ENCODE measurements at regions not wholly inside any gene's neighbourhood (a gene's known extent, or its start where the extent isn't known, plus 50 kb on each side); places are given as distances from the start of the nearest gene placed in this dataset.

- H3K4me3 ChIP-seq (ENCODE audit: low read length), result peak overlapping the region; percentile 61
- no peak for TF ChIP-seq CTCF (IDR thresholded peaks at IDR 0.05; ENCODE audit: insufficient read depth, low read depth, low read length, missing control alignments)
- no peak for DNase-seq (ENCODE audit: low read depth)
Measured at GRCh38 chr3:159764490-159765029, 224.1 kb upstream of the IL12A start.

- DNase-seq (ENCODE audit: low read depth), result peak; percentile 98
- H3K4me3 ChIP-seq (ENCODE audit: low read length), result peak overlapping the region; percentile 61
- no peak for TF ChIP-seq CTCF (IDR thresholded peaks at IDR 0.05; ENCODE audit: insufficient read depth, low read depth, low read length, missing control alignments)
Measured at GRCh38 chr3:159765030-159765859, 223.4 kb upstream of the IL12A start.

- peak; percentile 91 for DNase-seq (ENCODE audit: low read depth)
- TF ChIP-seq CTCF (IDR thresholded peaks at IDR 0.05; ENCODE audit: insufficient read depth, low read depth, low read length, missing control alignments), result no peak
- peak overlapping the region; percentile 61 for H3K4me3 ChIP-seq (ENCODE audit: low read length)
Measured at GRCh38 chr3:159765860-159766294, 222.8 kb upstream of the IL12A start.

- H3K4me3 ChIP-seq (ENCODE audit: low read length), result no peak overlapping the region
- DNase-seq (ENCODE audit: low read depth), result peak; percentile 57
- TF ChIP-seq CTCF (IDR thresholded peaks at IDR 0.05; ENCODE audit: insufficient read depth, low read depth, low read length, missing control alignments), result peak; percentile 53
Measured at GRCh38 chr3:159766563-159767185, 222.0 kb upstream of the IL12A start.

- H3K4me3 ChIP-seq (ENCODE audit: low read length), result no peak overlapping the region
- no peak for DNase-seq (ENCODE audit: low read depth)
- no peak for TF ChIP-seq CTCF (IDR thresholded peaks at IDR 0.05; ENCODE audit: insufficient read depth, low read depth, low read length, missing control alignments)
Measured at GRCh38 chr3:159770998-159771397, 217.6 kb upstream of the IL12A start.

- no peak overlapping the region for H3K4me3 ChIP-seq (ENCODE audit: low read length)
- DNase-seq (ENCODE audit: low read depth), result peak; percentile 66
- TF ChIP-seq CTCF (IDR thresholded peaks at IDR 0.05; ENCODE audit: insufficient read depth, low read depth, low read length, missing control alignments), result no peak
Measured at GRCh38 chr3:159771865-159772611, 216.6 kb upstream of the IL12A start.
